GM19043 (cell line): ENCODE measurements at regions not wholly inside any gene's neighbourhood (a gene's known extent, or its start where the extent isn't known, plus 50 kb on each side); places are given as distances from the start of the nearest gene placed in this dataset.

Source experiments
- ATAC-seq: cut with Tn5 transposase; IDR thresholded peaks from one replicate; pipeline ENCODE4 v1.9.1; 2021; ENCODE audit warnings: low read depth; ENCODE audit not compliant: unreplicated experiment

GRCh38 chr4:10181745-10182445 lies 65.3 kb upstream of the WDR1 start:
- ATAC-seq, result no peak

- ATAC-seq, result peak; percentile 93
Observed at GRCh38 chr4:10180927-10181744, 64.5 kb upstream of the WDR1 start.

- no peak for ATAC-seq
Observed at GRCh38 chr4:10180603-10180926, 64.0 kb upstream of the WDR1 start.

GRCh38 chr4:10179957-10180602 lies 63.5 kb upstream of the WDR1 start:
- ATAC-seq, result no peak

- ATAC-seq, result no peak
Observed at GRCh38 chr4:10178763-10179162, 62.2 kb upstream of the WDR1 start.

GRCh38 chr4:10175626-10176025 lies 59.0 kb upstream of the WDR1 start:
- no peak for ATAC-seq

- ATAC-seq, result no peak
Observed at GRCh38 chr4:10173754-10174749, 57.5 kb upstream of the WDR1 start.

- ATAC-seq, result no peak
Observed at GRCh38 chr4:10173037-10173753, 56.6 kb upstream of the WDR1 start.

- ATAC-seq, result no peak
Observed at GRCh38 chr4:10172278-10172921, 55.8 kb upstream of the WDR1 start.

GRCh38 chr4:10171055-10171454 lies 54.5 kb upstream of the WDR1 start:
- ATAC-seq, result no peak

GRCh38 chr4:10169839-10170387 lies 53.3 kb upstream of the WDR1 start:
- no peak for ATAC-seq

- no peak for ATAC-seq
Observed at GRCh38 chr4:10168151-10168550, 51.6 kb upstream of the WDR1 start.

- no peak for ATAC-seq
Observed at GRCh38 chr4:10167201-10167600, 50.6 kb upstream of the WDR1 start.
